ENCODE measurements at regions not wholly inside any gene's neighbourhood (a gene's known extent, or its start where the extent isn't known, plus 50 kb on each side); places are given as distances from the start of the nearest gene placed in this dataset.

DNA sequence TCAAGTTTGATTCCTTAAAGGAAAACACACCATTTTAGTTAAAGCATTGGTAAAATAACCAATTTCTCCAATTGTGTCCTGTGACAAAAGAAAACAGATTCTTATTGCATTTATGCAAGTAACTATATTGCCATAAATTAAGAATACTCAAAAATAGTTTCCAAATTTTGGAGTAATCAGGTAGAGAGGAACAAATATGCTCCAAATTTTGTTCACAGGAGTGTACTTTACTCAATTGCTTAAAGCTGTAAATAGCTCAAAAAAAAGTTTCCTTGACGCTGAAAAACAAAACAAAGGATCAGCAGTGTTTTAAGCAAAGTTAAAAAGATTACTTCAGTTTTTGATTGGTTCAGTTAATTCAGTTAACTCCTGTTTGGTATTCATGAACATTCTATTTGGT lies 52.2 kb upstream of the INHBA start (continued):
- TF ChIP-seq, protein P1, sequence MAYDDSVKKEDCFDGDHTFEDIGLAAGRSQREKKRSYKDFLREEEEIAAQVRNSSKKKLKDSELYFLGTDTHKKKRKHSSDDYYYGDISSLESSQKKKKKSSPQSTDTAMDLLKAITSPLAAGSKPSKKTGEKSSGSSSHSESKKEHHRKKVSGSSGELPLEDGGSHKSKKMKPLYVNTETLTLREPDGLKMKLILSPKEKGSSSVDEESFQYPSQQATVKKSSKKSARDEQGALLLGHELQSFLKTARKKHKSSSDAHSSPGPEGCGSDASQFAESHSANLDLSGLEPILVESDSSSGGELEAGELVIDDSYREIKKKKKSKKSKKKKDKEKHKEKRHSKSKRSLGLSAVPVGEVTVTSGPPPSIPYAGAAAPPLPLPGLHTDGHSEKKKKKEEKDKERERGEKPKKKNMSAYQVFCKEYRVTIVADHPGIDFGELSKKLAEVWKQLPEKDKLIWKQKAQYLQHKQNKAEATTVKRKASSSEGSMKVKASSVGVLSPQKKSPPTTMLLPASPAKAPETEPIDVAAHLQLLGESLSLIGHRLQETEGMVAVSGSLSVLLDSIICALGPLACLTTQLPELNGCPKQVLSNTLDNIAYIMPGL (CRISPR knock-in tag; IDR thresholded peaks at IDR 0.05; ENCODE audit: borderline replicate concordance in 1 of 2, low read depth in 1 of 2): no peak
- TF ChIP-seq, protein P2, sequence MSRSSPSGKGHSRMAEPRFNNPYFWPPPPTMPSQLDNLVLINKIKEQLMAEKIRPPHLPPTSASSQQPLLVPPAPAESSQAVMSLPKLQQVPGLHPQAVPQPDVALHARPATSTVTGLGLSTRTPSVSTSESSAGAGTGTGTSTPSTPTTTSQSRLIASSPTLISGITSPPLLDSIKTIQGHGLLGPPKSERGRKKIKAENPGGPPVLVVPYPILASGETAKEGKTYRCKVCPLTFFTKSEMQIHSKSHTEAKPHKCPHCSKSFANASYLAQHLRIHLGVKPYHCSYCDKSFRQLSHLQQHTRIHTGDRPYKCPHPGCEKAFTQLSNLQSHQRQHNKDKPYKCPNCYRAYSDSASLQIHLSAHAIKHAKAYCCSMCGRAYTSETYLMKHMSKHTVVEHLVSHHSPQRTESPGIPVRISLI (CRISPR knock-in tag; IDR thresholded peaks at IDR 0.05; ENCODE audit: borderline replicate concordance): no peak
- TF ChIP-seq EHMT2 (IDR thresholded peaks at IDR 0.05; ENCODE audit: borderline replicate concordance, low read depth, low read length) (no peak), TGIF2 (CRISPR knock-in tag; IDR thresholded peaks at IDR 0.05) (no peak)
- TF ChIP-seq, protein P3, sequence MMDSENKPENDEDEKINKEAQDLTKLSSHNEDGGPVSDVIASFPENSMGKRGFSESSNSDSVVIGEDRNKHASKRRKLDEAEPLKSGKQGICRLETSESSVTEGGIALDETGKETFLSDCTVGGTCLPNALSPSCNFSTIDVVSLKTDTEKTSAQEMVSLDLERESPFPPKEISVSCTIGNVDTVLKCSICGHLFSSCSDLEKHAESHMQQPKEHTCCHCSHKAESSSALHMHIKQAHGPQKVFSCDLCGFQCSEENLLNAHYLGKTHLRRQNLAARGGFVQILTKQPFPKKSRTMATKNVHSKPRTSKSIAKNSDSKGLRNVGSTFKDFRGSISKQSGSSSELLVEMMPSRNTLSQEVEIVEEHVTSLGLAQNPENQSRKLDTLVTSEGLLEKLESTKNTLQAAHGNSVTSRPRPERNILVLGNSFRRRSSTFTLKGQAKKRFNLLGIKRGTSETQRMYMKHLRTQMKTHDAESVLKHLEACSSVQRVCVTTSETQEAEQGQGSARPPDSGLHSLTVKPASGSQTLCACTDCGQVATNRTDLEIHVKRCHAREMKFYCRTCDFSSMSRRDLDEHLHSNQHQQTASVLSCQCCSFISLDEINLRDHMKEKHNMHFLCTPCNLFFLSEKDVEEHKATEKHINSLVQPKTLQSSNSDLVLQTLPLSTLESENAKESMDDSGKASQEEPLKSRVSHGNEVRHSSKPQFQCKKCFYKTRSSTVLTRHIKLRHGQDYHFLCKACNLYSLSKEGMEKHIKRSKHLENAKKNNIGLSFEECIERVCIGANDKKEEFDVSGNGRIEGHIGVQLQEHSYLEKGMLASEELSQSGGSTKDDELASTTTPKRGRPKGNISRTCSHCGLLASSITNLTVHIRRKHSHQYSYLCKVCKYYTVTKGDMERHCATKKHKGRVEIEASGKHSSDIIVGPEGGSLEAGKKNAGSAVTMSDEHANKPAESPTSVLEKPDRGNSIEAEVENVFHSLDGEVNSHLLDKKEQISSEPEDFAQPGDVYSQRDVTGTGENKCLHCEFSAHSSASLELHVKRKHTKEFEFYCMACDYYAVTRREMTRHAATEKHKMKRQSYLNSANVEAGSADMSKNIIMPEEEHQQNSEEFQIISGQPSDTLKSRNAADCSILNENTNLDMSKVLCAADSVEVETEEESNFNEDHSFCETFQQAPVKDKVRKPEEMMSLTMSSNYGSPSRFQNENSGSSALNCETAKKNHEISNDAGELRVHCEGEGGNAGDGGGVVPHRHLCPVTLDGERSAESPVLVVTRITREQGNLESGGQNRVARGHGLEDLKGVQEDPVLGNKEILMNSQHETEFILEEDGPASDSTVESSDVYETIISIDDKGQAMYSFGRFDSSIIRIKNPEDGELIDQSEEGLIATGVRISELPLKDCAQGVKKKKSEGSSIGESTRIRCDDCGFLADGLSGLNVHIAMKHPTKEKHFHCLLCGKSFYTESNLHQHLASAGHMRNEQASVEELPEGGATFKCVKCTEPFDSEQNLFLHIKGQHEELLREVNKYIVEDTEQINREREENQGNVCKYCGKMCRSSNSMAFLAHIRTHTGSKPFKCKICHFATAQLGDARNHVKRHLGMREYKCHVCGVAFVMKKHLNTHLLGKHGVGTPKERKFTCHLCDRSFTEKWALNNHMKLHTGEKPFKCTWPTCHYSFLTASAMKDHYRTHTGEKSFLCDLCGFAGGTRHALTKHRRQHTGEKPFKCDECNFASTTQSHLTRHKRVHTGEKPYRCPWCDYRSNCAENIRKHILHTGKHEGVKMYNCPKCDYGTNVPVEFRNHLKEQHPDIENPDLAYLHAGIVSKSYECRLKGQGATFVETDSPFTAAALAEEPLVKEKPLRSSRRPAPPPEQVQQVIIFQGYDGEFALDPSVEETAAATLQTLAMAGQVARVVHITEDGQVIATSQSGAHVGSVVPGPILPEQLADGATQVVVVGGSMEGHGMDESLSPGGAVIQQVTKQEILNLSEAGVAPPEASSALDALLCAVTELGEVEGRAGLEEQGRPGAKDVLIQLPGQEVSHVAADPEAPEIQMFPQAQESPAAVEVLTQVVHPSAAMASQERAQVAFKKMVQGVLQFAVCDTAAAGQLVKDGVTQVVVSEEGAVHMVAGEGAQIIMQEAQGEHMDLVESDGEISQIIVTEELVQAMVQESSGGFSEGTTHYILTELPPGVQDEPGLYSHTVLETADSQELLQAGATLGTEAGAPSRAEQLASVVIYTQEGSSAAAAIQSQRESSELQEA (CRISPR knock-in tag; IDR thresholded peaks at IDR 0.05; ENCODE audit: not compliant biosample characterization): no peak

Measured in HepG2 (cell line).